BJ (cell line): ENCODE measurements at regions not wholly inside any gene's neighbourhood (a gene's known extent, or its start where the extent isn't known, plus 50 kb on each side); places are given as distances from the start of the nearest gene placed in this dataset.

Experiments
- CTCF ChIA-PET: fragments of 350-600 bp; formaldehyde crosslinking; extraction: SDS; loops from one replicate; lab custom pipeline; 2021; ENCODE audit warnings: antibody characterized with exemption, inconsistent platforms; lab: Yijun Ruan, JAX
- POLR2A ChIA-PET: fragments of 300-600 bp; sonication (Branson Sonifier 250); formaldehyde crosslinking; extraction: SDS; loops from one replicate; lab custom pipeline; 2021; ENCODE audit warnings: antibody characterized with exemption; lab: Charles Lee
- DNase-seq: peaks from one replicate; pipeline ENCODE4 v3.0.0-alpha.2; 2011; ENCODE audit warnings: low read depth
- H3K27me3 ChIP-seq: 2 replicates; pipeline ENCODE4 v1.6.0; 2011; ENCODE audit warnings: low read length; ENCODE audit not compliant: control insufficient read depth, insufficient read depth
- H3K36me3 ChIP-seq: 2 replicates; pipeline ENCODE4 v1.5.1; 2011; ENCODE audit warnings: low read length; ENCODE audit not compliant: control insufficient read depth, insufficient read depth
- H3K4me3 ChIP-seq: 2 replicates; pipeline ENCODE4 v1.5.1; 2011; ENCODE audit warnings: low read depth, mild to moderate bottlenecking, control low read depth, low read length
- CTCF ChIP-seq: IDR thresholded peaks from 2 replicates; pipeline ENCODE4 v1.5.1; 2011; ENCODE audit warnings: low read depth, mild to moderate bottlenecking, control low read depth, inconsistent platforms, low read length, moderate library complexity; ENCODE audit not compliant: insufficient read depth

DNA sequence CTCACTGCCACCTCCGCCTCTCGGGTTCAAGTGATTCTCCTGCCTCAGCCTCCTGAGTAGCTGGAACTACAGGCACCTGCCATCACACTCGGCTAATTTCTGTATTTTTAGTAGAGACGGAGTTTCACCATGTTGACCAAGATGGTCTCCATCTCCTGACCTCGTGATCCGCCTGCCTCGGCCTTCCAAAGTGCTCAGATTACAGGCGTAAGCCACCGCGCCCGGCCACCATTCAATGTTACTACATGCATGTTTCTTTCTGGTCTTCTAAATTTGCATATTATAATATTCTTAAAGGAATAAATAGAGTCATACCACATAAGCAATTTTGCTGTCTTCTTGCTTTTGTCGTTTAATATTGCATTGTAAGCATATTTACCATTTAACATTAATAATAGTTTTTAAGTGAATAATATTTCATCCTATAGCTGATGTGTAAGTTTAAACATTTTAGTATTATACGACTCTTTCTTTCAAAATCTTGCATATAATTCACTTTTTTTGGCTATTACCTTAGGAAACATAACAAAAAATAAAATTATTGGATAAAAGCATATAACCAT, 1270.4 kb downstream of the ADGRL3 start:
- TF ChIP-seq CTCF = no peak
- DNase-seq = no peak

DNA sequence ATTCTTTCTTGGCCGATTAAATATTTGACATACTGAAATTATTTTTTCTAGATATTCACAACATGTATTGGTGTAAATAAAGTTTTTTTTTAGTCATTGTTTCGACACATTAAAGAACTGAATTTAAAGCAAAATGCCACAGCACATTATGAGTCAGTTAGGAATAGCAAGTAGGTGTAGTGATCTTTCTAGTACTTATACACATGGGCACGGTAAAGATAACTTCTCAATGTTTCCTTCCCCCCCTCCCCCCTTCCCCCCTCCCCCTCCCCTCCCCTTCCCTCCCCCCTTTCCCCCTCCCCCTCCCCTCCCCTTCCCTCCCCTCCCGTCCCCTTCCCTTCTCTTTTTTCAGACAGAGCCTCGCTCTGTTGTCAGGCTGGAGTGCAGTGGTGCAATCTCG, 1269.9 kb downstream of the ADGRL3 start:
- ChIA-PET CTCF (no interaction called here), POLR2A (no interaction called here)
- DNase-seq = no peak
- TF ChIP-seq CTCF = no peak
- Histone ChIP-seq H3K27me3 (no peaks in the 10 kb centered on the region), H3K4me3 (no peak overlapping the region), H3K36me3 (no peaks in the 10 kb centered on the region)

More for the DNA sequence above, 1270.4 kb downstream of the ADGRL3 start:
- Histone ChIP-seq H3K4me3 (no peak overlapping the region), H3K36me3 (no peaks in the 10 kb centered on the region), H3K27me3 (no peaks in the 10 kb centered on the region)
- POLR2A ChIA-PET = no interaction called here
- CTCF ChIA-PET = no interaction called here

- no peak for TF ChIP-seq CTCF
- Histone ChIP-seq H3K4me3 (no peak overlapping the region), H3K36me3 (no peaks in the 10 kb centered on the region), H3K27me3 (no peaks in the 10 kb centered on the region)
- CTCF ChIA-PET = interaction anchor here (0.6 kb wide), 2 partner anchors 21 to 72 kb away, joined by 3 to 5 read pairs; no protein-coding TSS in a partner anchor
- DNase-seq = no peak
- POLR2A ChIA-PET = no interaction called here
Measured at GRCh38 chr4:62461961-62462360, 1261.8 kb downstream of the ADGRL3 start.

GRCh38 chr4:62460329-62460728, 1260.2 kb downstream of the ADGRL3 start:
- DNase-seq = no peak
- no peak for TF ChIP-seq CTCF
- Histone ChIP-seq H3K27me3 (no peaks in the 10 kb centered on the region), H3K36me3 (no peaks in the 10 kb centered on the region), H3K4me3 (no peak overlapping the region)
- POLR2A ChIA-PET = no interaction called here
- CTCF ChIA-PET = no interaction called here

DNA sequence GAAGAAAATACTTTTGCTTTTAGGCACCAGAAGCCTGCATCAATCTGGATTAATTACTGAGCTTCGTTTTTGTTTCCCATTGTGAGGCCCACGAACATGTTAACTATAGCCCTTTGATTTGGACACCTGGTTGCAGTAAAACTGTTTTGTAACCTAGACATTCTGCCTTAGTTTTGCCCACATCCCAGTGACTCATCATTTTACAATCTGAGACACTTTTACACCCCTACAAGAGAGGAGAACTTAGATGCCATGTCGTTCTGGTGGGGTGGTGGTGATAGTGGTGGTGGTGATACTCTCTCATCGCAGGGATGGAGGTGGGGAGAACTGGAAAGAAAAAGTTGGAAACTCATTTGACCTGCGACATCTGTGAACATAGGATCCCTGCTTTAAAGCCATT, 1257.2 kb downstream of the ADGRL3 start:
- no peak overlapping the region for H3K4me3 ChIP-seq
- no peaks in the 10 kb centered on the region for H3K27me3 ChIP-seq
- H3K36me3 ChIP-seq = no peaks in the 10 kb centered on the region
- DNase-seq = no peak
- ChIA-PET POLR2A (no interaction called here), CTCF (no interaction called here)
- no peak for TF ChIP-seq CTCF
